COLO668 (cell line): ENCODE measurements at regions not wholly inside any gene's neighbourhood (a gene's known extent, or its start where the extent isn't known, plus 50 kb on each side); places are given as distances from the start of the nearest gene placed in this dataset.

Experiments
- DNase-seq: peaks from one replicate; lab custom pipeline; 2025; ENCODE audit not compliant: unreplicated experiment; lab: John Stamatoyannopoulos, UW

GRCh38 chr4:183846951-183847350, 58.2 kb upstream of the STOX2 start:
- DNase-seq, result no peak

- no peak for DNase-seq
These were observed 56.3 kb upstream of the STOX2 start for GRCh38 chr4:183848805-183849204.

DNA sequence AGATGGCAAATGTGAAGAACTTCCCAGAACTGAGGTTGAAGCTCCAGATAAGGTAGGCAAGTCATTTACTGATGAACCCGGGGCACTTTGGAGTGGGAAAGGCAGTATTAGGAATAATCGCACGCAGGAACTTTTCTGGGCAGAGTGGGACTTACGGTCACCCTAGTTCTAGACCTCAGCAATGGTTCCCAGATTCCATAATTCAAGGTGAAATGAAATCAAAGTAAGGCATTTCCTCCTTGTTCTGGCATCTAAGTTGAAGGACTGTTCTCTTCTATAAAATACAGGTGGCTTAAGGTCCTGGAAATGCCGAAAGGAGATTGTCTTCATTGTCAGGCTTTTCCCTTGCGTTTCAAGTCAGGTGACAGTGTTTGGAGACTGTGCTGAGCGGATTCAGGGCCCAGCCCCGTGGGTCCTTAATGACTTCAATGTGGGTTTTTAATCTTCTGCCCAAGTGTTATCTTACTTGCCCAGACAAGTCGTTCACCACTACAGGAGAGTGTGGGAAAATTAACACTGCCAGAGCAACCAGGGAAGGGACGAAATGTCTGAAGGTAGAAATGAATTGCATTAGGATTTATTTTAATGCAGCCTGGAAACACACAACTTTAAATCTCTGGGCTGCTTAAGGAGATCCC, 52.1 kb upstream of the STOX2 start:
- DNase-seq, result no peak

GRCh38 chr4:183853548-183853940, 51.6 kb upstream of the STOX2 start:
- no peak for DNase-seq
